Nephron progenitor cell (in vitro differentiated cells): ENCODE measurements at regions not wholly inside any gene's neighbourhood (a gene's known extent, or its start where the extent isn't known, plus 50 kb on each side); places are given as distances from the start of the nearest gene placed in this dataset.

Experiments used
- DNase-seq: peaks from one replicate; pipeline ENCODE4 v3.0.0; 2021
- H3K27ac Mint-ChIP-seq: 2 replicates; pipeline ENCODE4 v1.8.0; 2021; ENCODE audit warnings: mild to moderate bottlenecking, moderate library complexity, mixed read lengths
- H3K27me3 Mint-ChIP-seq: 2 replicates; pipeline ENCODE4 v1.8.0; 2021; ENCODE audit warnings: mild to moderate bottlenecking, low read depth, mixed read lengths; ENCODE audit not compliant: poor library complexity
- H3K36me3 Mint-ChIP-seq: 2 replicates; pipeline ENCODE4 v1.8.0; 2021; ENCODE audit warnings: low read depth, mixed read lengths
- H3K4me1 Mint-ChIP-seq: 2 replicates; pipeline ENCODE4 v1.8.0; 2021; ENCODE audit warnings: mixed read lengths
- H3K4me3 Mint-ChIP-seq: 2 replicates; pipeline ENCODE4 v1.8.0; 2021; ENCODE audit warnings: mild to moderate bottlenecking, moderate library complexity, mixed read lengths
- H3K9me3 Mint-ChIP-seq: 2 replicates; pipeline ENCODE4 v1.8.0; 2021; ENCODE audit warnings: mild to moderate bottlenecking, moderate library complexity, mixed read lengths
- TF ChIP-seq, protein P1 (sequence below): fragments of 200-600 bp; sonication (generic); IDR thresholded peaks from 2 replicates; pipeline ENCODE4 v1.5.0; 2021; ENCODE audit warnings: antibody characterized with exemption

DNA sequence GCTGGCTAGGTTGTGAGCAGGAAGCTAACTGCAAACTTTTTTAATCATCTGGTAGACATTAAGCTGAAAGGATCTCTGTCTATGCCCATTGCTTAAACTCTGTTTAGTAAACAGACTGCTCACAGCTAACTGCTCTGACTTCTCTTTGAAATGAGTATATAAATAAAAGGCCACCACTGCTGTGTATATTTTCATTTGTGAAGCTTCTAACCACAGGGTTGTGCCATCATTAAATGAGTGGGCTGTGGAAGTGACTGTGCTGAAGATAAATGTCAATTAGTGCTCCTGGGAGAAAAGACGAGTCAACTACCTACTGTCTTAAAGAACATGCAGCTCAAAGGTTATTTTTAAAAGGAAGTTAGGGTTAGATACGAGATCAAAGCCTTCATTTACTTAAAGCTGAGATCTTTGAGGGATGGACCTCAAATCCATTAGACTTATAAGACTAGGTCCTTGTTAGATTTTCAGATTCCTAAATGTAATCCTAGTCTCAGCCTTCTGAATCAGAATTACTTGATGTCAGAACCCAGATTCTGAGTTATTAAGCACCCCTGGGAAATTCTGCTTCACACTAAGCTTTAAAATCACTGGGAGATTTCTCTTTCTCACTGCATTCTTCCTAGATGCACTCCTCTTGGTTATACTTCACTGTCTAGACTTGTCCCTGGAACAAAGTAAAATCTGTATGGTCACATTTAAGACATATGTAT lies 213.1 kb upstream of the FLRT2 start:
- peaks cover 5% of the 10 kb centered on the region for H3K9me3 Mint-ChIP-seq
- no peak overlapping the region for H3K27ac Mint-ChIP-seq
- DNase-seq: no peak
- H3K36me3 Mint-ChIP-seq: no peaks in the 10 kb centered on the region
- H3K27me3 Mint-ChIP-seq: peaks cover 3% of the 10 kb centered on the region
- no peak overlapping the region for H3K4me3 Mint-ChIP-seq
- TF ChIP-seq, protein P1, sequence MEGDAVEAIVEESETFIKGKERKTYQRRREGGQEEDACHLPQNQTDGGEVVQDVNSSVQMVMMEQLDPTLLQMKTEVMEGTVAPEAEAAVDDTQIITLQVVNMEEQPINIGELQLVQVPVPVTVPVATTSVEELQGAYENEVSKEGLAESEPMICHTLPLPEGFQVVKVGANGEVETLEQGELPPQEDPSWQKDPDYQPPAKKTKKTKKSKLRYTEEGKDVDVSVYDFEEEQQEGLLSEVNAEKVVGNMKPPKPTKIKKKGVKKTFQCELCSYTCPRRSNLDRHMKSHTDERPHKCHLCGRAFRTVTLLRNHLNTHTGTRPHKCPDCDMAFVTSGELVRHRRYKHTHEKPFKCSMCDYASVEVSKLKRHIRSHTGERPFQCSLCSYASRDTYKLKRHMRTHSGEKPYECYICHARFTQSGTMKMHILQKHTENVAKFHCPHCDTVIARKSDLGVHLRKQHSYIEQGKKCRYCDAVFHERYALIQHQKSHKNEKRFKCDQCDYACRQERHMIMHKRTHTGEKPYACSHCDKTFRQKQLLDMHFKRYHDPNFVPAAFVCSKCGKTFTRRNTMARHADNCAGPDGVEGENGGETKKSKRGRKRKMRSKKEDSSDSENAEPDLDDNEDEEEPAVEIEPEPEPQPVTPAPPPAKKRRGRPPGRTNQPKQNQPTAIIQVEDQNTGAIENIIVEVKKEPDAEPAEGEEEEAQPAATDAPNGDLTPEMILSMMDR: no peak
- peaks cover 29% of the 10 kb centered on the region for H3K4me1 Mint-ChIP-seq

DNA sequence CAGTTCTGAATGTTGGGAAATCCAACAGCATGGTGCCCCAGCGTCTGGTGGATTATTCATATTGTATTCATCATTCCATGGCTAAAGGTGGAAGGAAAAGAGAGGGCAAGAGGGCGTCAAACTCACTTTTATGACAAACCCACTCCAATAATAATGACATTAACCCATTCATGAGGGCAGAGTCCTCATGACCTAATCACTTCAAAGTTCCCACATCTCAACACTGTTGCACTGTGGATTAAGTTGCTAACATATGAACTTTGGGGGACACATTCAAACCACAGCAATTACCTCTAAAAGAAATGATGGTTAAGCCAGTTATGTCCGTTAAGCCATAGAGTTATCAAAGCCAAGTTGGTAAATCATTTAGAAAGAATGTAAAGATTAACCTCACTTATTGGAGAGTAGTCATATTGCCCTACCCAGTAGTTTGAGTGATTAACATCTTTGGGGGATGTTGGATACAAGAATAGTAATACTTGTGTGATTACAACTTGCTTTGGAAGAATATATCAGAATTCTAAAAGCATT lies 212.4 kb upstream of the FLRT2 start:
- TF ChIP-seq, protein P1: no peak
- Mint-ChIP-seq H3K4me3 (no peak overlapping the region), H3K36me3 (no peaks in the 10 kb centered on the region), H3K27ac (no peak overlapping the region), H3K27me3 (peaks cover 4% of the 10 kb centered on the region), H3K4me1 (peaks cover 29% of the 10 kb centered on the region), H3K9me3 (peaks cover 5% of the 10 kb centered on the region)
- no peak for DNase-seq

DNA sequence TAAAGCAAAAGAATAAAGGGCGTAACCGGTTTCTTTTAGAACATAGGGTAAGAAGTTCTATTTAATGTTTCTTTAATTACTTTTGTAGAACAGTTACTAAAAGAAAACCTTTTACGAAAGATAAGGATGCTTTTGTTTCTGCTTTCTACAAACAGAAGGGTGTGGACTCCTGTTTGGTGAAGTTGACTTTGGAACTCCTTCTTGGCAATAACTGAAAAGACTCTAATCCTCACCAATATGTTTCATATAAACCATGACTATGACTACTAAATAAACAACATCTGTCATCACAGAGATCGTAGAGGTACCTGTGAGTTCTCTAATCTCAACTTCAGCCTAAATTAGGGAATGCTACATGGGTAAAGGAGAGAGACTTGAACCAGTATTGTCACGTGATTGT lies 210.8 kb upstream of the FLRT2 start:
- peaks cover 7% of the 10 kb centered on the region for H3K27me3 Mint-ChIP-seq
- H3K27ac Mint-ChIP-seq: no peak overlapping the region
- peaks cover 5% of the 10 kb centered on the region for H3K9me3 Mint-ChIP-seq
- no peak for DNase-seq
- H3K4me3 Mint-ChIP-seq: no peak overlapping the region
- H3K36me3 Mint-ChIP-seq: no peaks in the 10 kb centered on the region
- TF ChIP-seq, protein P1: no peak
- peaks cover 29% of the 10 kb centered on the region for H3K4me1 Mint-ChIP-seq

DNA sequence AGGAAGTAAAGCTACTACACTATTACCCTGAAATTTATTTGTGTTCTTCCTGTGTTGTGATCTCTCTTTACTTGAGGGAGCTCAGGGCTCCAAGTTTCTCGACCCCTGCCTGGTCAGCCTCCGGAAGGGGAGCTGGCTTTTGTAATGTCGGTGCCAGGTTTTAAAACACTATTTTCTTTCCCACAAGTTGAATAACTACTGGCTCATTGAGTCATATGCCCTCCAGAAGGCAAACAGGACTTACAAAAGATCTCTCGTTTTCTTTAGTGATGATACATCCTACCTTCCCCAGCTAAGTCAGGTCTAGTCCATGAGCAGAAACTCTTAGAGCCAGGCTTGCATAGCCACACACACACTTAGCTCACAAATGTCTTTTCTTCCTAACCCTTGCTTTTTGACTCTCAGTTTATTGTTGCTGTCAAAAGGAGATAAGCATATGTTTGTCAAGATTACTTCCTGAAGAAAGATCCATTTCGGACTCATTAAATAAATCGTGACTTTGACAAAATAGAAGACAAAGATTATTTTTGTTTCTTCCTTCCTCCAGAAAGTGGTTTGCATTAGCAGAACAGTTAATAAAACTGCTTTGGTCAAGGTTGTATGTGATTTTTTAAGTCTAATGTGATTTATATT lies 209.8 kb upstream of the FLRT2 start:
- Mint-ChIP-seq H3K27me3 (peaks cover 10% of the 10 kb centered on the region), H3K4me3 (no peak overlapping the region), H3K27ac (no peak overlapping the region), H3K9me3 (peaks cover 5% of the 10 kb centered on the region), H3K4me1 (peaks cover 29% of the 10 kb centered on the region), H3K36me3 (no peaks in the 10 kb centered on the region)
- DNase-seq: no peak
- TF ChIP-seq, protein P1: no peak

DNA sequence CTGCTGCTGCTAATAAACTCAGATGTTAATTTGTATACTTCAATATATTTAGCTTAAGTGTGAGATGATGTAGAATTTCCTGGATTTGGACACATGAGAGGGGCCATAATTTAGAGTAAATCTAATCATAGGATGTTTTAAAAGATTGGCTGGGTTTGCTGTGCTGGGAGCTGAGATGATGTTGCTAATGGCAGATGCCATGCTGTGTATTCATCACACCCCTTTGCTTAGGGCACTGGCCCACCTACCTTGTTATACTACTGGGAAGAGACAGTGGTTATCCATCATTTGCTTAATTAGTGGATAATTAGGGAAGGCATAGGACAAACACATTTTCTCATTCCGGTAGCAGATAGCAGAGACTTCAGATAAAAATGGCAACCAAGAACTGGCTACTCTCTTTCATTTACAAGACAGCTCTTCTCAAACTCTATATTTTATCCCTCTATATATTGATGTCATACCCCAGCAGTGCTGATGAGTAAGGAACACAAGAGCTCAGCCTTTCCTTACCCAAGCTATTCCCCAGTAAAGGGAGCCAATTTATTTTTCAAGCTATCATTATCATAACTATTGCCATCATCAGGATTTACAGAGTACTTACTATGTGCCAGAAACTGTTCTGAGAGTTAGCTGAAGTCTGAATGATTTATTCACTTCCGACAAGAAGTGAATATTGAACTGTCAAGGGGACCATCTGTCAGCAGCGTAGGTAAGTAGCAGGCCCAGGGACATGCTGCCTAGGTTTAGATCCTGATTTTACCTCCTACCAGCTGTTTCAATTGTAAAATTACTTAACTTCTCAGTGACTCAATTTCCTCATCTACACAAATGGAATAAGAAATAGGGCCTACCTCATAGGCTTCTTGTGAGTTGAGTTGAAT lies 204.6 kb upstream of the FLRT2 start:
- DNase-seq: no peak
- no peak overlapping the region for H3K27ac Mint-ChIP-seq
- peaks cover 5% of the 10 kb centered on the region for H3K9me3 Mint-ChIP-seq
- TF ChIP-seq, protein P1: no peak
- H3K27me3 Mint-ChIP-seq: peaks cover 14% of the 10 kb centered on the region
- H3K36me3 Mint-ChIP-seq: no peaks in the 10 kb centered on the region
- H3K4me1 Mint-ChIP-seq: no peaks in the 10 kb centered on the region
- H3K4me3 Mint-ChIP-seq: no peak overlapping the region
